Urothelium cell line (cell line): ENCODE measurements at regions not wholly inside any gene's neighbourhood (a gene's known extent, or its start where the extent isn't known, plus 50 kb on each side); places are given as distances from the start of the nearest gene placed in this dataset.
"Not testable (repeated sequence)": the region's sequence is repeated elsewhere in the genome, so short reads cannot be mapped to it uniquely, and the experiment has no call there.

Experiments used
- DNase-seq: peaks from one replicate; pipeline ENCODE4 v3.0.0; 2011; ENCODE audit warnings: low spot score, mixed read lengths
- FAIRE-seq: peaks from 2 replicates; lab custom pipeline; 2011; peaks lifted over from hg19 to GRCh38; lab: Jason Lieb, UNC

- FAIRE-seq (no peak), DNase-seq (no peak)
Observed at GRCh38 chr11:107276077-107276476, 181.5 kb downstream of the CWF19L2 start.

GRCh38 chr11:107275632-107276031 is 182.0 kb downstream of the CWF19L2 start:
- DNase-seq, result no peak
- no peak for FAIRE-seq

- no peak for FAIRE-seq
Observed at GRCh38 chr11:107274138-107274537, 183.5 kb downstream of the CWF19L2 start.

GRCh38 chr11:107272561-107272960 is 185.1 kb downstream of the CWF19L2 start:
- no peak for FAIRE-seq
- DNase-seq, result no peak

More at GRCh38 chr11:107274138-107274537, 183.5 kb downstream of the CWF19L2 start:
- DNase-seq, result no peak

GRCh38 chr11:107271425-107271824 is 186.2 kb downstream of the CWF19L2 start:
- DNase-seq, result no peak
- FAIRE-seq, result no peak

GRCh38 chr11:107268977-107269376 is 188.6 kb downstream of the CWF19L2 start:
- FAIRE-seq (no peak), DNase-seq (no peak)

GRCh38 chr11:107266455-107266854 is 191.2 kb downstream of the CWF19L2 start:
- FAIRE-seq (no peak), DNase-seq (no peak)

GRCh38 chr11:107265591-107266121 is 192.0 kb downstream of the CWF19L2 start:
- no peak for FAIRE-seq
- no peak for DNase-seq

GRCh38 chr11:107263844-107264563 is 193.6 kb downstream of the CWF19L2 start:
- DNase-seq, result no peak
- no peak for FAIRE-seq

GRCh38 chr11:107259811-107260221 is 197.8 kb downstream of the CWF19L2 start:
- FAIRE-seq (no peak), DNase-seq (no peak)

GRCh38 chr11:107257710-107258109 is 199.9 kb downstream of the CWF19L2 start:
- FAIRE-seq (no peak), DNase-seq (no peak)

- not testable (repeated sequence) for DNase-seq, FAIRE-seq
Observed at GRCh38 chr11:107253661-107254060, 204.0 kb downstream of the CWF19L2 start.

- DNase-seq (no peak), FAIRE-seq (peak; percentile 5)
Observed at GRCh38 chr11:107252429-107253161, 205.0 kb downstream of the CWF19L2 start.

- DNase-seq (no peak), FAIRE-seq (no peak)
Observed at GRCh38 chr11:107251298-107251697, 206.3 kb downstream of the CWF19L2 start.

GRCh38 chr11:107250017-107250416 is 207.6 kb downstream of the CWF19L2 start:
- FAIRE-seq (no peak), DNase-seq (no peak)

- DNase-seq, result no peak
- no peak for FAIRE-seq
Observed at GRCh38 chr11:107249054-107249453, 208.6 kb downstream of the CWF19L2 start.

- DNase-seq, result no peak
Observed at GRCh38 chr11:107247167-107247861, 210.3 kb downstream of the CWF19L2 start.

GRCh38 chr11:107243929-107244328 is 213.7 kb downstream of the CWF19L2 start:
- no peak for FAIRE-seq
- no peak for DNase-seq

More at GRCh38 chr11:107247167-107247861, 210.3 kb downstream of the CWF19L2 start:
- no peak for FAIRE-seq

- FAIRE-seq (peak; percentile 13), DNase-seq (no peak)
Observed at GRCh38 chr11:107232451-107232850, 214.2 kb upstream of the GUCY1A2 start.

GRCh38 chr11:107224836-107225235 is 206.6 kb upstream of the GUCY1A2 start:
- DNase-seq (no peak), FAIRE-seq (no peak)

GRCh38 chr11:107222916-107223460 is 204.7 kb upstream of the GUCY1A2 start:
- DNase-seq (no peak), FAIRE-seq (no peak)
